DMS53 treated with DMSO at 0.1 percent for 48 hours (cell line): ENCODE measurements at regions not wholly inside any gene's neighbourhood (a gene's known extent, or its start where the extent isn't known, plus 50 kb on each side); places are given as distances from the start of the nearest gene placed in this dataset.
"Not testable (repeated sequence)": the region's sequence is repeated elsewhere in the genome, so short reads cannot be mapped to it uniquely, and the experiment has no call there.

ENCODE experiments used
- DNase-seq: peaks from one replicate; lab custom pipeline; 2025; ENCODE audit not compliant: unreplicated experiment; lab: John Stamatoyannopoulos, UW

DNA sequence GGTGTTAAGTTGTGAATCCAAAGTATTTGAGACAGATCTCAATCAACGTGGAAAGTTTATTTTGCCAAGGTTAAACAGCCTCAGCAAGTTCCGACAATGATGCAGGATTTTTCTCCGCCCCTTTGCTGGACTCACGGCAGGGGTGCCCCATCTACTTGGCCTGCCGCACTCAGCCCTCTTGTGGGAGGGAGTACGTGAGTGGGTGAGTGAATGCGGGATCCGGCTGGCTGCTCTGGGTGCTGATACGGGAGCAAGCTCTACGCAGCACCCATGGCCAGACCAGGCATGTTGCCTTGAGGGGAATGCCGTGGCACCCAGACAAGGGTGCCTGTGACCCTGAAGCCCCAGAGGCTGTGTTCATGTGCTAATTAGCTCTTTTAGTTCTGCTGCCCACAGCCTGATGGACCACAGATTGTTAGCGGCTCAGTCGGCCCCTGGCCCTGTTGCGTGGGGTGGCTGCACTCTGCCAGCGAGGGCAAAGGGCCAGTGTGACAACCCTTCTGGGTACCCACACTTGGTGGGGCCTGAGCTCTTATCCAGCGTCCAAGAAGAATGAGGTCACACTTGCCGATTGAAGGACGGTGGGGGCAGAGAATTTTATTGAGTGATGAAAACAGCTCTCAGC, 81.2 kb upstream of the FAM153A start:
- not testable (repeated sequence) for DNase-seq

DNA sequence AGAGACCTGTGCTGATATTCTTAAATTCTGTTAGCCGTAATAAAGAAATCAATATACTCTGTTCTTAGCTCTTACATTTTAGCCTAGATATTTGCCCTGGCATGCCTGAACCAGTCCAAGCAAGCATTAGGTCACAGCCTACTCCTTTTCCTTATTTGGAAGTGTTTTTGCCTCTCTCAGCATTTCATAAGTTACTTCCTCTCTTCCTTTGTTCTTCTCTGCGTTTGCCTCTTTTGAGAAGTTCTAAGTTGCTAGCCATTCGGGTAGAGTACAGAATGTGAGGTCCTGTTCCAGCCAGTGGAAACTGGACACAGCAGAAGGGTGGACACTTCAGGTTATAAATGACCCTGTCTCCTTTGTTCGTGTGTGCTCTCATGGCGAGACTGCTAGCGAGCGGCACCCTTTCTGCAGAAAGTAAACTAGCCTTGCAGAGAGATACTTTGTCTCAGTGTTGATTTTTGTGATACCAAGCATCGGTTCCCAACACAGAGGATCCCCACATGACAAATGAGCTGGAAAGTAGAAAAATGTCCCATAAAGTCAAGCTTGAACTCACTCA, 75.0 kb upstream of the FAM153A start:
- not testable (repeated sequence) for DNase-seq

DNA sequence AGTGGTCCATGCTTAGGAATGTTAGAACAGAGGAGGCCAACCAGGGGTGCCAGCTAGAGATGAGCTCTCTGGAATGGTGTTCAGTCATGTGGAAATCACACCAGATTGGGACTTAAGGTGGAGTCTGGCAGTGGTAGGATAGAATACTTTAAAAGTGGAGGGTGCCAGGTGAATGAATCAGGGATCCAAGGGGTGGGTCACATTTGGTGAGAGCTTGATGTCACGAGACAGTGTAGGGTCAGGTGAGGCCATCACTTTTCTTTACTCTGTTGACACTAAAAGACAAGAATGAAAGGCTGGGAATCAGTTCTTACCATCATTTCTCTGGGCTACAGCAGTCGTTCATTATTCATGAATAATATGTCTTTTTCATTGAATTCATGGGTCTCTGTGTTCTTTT, 73.8 kb upstream of the FAM153A start:
- DNase-seq = not testable (repeated sequence)

DNA sequence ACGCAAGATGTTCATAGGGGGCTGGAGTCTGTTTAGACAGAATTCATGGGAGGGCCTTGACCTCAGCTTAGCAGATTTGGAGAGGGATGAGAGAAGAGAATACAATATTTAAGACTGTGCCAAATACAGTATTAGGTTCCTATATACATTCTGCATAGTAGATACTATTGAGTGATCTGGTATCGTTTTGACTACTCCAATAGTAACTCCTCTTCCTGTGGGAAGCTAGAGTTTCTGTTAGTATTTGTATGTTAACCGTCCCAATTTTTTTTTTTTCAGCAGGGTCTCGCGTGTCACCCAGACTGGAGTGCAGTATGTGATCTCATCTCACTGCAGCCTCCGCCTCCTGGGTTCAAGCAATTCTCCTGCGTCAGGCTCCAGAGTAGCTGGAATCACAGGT, 65.2 kb upstream of the FAM153A start:
- DNase-seq = not testable (repeated sequence)

DNA sequence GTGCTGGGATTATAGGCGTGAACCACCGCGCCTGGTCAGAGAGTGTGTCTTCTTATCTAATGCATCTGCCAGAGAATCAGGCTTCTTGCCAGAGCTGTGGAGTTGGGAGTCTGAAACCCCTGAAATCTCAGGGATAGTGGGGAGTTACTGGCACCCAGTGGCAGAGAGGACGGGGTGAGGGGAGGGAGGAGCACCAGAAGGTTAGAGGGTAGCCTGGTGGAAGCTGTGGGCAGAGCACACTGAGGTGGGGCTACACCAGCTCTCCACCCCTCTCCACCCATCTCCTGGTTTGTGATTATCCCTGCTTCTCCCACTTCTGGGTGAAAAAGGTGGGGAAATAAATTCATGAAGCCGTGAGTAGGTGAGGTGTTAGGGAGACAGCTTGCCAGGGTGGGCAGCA, 63.9 kb upstream of the FAM153A start:
- DNase-seq = not testable (repeated sequence)

DNA sequence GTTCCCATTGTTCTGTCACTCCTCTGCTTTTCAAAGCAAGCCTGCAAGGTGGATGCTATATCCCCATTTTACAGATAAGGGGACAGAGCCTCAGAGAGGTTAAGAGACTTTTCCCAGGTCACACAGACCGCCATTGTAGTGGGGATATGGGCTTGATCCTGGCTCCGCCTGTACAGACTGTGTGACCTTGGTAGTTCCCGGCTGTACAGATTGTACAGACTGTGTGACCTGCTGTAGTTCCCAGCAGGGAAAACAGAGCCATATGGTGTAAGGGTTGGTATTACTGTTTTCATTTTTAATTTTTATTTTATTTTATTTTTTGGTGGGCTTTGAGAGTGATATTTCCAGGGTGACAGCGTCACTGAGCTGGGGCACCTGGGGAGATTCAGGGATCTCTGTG, 63.2 kb upstream of the FAM153A start:
- DNase-seq = not testable (repeated sequence)

DNA sequence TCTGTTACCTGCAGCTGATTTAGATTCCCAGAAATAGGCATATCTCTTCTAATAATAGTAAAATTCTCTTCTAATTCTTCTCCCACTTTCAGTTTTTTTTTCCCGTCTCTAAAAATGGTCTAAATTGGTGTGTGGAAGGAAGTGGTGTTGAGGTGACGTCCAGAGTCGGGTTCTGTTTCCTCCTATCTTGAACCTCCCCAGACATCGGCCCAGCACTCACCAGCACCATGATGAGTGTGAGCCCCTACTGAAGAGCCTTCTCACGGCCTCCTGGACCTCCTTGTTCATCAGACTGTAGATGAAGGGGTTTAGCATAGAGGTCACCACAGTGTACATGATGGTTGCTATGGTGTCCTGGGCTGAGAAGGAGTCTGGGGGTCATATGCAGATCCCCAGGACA, 53.5 kb upstream of the FAM153A start:
- DNase-seq = not testable (repeated sequence)
